D721Med (cell line): ENCODE measurements at regions not wholly inside any gene's neighbourhood (a gene's known extent, or its start where the extent isn't known, plus 50 kb on each side); places are given as distances from the start of the nearest gene placed in this dataset.

Source experiments
- DNase-seq: peaks from one replicate; pipeline ENCODE4 v3.0.0; 2011; ENCODE audit warnings: low spot score; ENCODE audit not compliant: insufficient read length
- FAIRE-seq: peaks from 2 replicates; lab custom pipeline; 2011; peaks lifted over from hg19 to GRCh38; lab: Jason Lieb, UNC
- CTCF ChIP-seq: IDR thresholded peaks from 2 replicates; pipeline ENCODE4 v1.5.1; 2012; ENCODE audit warnings: mild to moderate bottlenecking, control low read depth; ENCODE audit not compliant: insufficient read depth; ENCODE audit errors: missing control alignments

DNA sequence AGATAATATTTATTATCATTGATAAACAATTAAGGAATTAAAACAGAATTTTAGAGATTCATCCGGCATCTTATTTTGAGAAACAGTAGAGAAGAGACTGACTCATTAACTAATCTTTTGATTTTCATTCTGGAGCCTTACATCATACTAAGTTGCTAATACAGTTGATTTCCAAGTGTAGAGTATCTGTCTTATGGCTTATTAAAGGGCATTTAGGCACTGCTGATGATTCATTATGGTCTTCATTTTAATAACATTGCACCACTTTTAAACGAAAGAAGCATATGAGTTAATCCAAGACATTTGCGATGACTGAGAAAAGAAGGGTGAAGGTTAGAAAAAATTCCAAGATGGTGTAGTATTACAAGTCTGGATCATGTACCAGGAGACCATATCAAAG, 186.0 kb upstream of the CACNA2D1 start:
- no peak for TF ChIP-seq CTCF
- DNase-seq = no peak
- FAIRE-seq = no peak

DNA sequence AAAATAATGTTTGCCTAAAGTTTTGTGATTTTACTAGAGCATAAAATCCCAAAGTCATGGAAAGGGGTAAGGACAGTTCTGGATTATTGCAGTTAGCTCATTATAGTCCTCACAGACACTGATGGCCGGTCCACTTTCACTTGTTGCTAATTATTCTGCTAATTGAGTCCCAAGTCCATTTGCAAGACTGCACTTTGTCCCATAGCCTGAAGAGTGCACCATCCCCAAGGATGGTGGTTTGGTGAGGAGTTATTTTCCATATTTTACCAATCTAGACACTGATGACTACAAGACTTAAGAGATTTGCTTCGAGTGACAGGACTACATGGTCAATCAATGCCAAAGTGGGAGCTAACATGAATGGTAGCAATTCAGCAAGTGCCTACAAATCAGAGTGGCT, 181.8 kb upstream of the CACNA2D1 start:
- DNase-seq (no peak), FAIRE-seq (no peak)
- TF ChIP-seq CTCF = no peak

DNA sequence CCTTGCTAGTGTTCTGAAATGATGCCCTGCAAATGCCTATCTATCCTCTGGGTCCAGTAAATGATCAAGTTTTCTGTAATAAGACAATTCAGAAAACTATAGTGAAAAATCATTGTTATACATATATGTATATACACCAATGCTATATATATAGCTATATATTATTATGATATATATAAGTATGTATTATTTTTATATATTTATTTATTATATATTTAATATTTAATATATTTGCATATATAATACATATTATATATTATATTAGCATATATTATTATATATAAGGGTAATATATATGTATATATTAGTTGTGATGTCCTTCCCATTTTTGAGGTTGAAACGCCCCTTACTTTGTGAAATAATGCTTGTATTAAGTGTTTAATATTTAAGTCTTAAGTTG, 181.4 kb upstream of the CACNA2D1 start:
- TF ChIP-seq CTCF = no peak
- no peak for FAIRE-seq
- DNase-seq = no peak

GRCh38 chr7:82624337-82624736, 180.8 kb upstream of the CACNA2D1 start:
- TF ChIP-seq CTCF = no peak
- FAIRE-seq (peak; percentile 32), DNase-seq (no peak)

GRCh38 chr7:82623812-82624211, 180.2 kb upstream of the CACNA2D1 start:
- TF ChIP-seq CTCF = no peak
- FAIRE-seq (peak; percentile 29), DNase-seq (no peak)

- DNase-seq = no peak
- no peak for TF ChIP-seq CTCF
- no peak for FAIRE-seq
These were observed 173.6 kb upstream of the CACNA2D1 start for GRCh38 chr7:82617156-82617555.

GRCh38 chr7:82616059-82616728, 172.6 kb upstream of the CACNA2D1 start:
- DNase-seq = no peak
- FAIRE-seq = no peak
- TF ChIP-seq CTCF = no peak
